ENCODE measurements at regions not wholly inside any gene's neighbourhood (a gene's known extent, or its start where the extent isn't known, plus 50 kb on each side); places are given as distances from the start of the nearest gene placed in this dataset.

DNA sequence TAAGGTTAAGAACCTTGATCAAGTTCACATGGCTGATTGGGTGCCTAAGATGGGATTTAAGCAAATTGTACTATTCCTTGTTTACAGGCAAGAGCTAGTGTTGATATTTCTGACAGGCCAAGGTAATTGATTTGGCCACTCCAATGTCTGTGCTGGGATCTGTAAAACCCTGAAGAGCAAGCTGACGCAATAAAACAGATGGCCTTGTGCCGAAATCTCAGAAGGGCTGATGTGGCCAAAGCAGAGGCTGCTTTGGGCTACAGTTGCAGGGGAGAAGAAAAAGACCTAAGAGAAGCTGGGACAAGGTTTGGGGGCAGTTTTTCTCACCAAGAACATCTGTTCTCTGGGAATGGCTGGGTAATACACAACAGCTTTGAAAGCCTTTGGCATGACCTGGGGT, 463.2 kb upstream of the ZNF608 start:
- intact Hi-C loops (cut with micrococcal nuclease) = no loop called here

DNA sequence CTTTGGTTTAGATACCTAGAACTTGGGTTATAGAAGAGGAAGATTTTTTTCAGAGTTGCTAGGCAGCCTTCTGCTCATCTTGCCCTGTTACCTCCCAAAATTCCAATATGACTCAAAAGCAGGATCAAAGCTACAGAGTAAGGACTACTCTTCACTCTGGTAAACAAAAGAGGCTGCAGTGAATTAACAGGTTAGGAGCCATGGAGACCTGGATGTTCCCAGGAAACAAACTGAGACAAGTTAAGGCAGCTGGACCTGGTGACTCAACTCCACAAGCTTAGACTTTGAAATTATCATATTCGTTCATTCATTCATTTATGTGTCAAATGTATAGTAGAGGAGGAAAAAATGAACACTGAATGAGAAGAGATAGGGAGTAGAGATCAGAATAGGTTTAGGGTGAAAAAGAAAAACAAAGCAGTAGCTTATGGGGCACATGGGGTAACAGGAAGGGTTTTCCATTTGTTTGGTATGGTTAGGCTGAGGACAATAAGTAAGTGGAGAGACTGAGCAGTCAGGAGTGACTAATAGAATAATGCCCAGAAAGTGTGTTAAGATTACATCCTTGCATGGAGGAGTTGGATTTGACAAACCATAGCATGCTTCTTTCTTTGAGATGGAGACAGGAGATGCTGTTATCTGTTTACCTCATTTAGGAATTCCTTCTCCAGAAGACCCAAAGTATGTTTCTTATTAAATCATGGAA, 464.0 kb upstream of the ZNF608 start:
- intact Hi-C loops (cut with micrococcal nuclease) = no loop called here
- no peaks in the 10 kb centered on the region for H3K4me1 ChIP-seq (ENCODE audit: control insufficient read depth in 2 of 2, insufficient read depth in 2 of 2, low read length in 2 of 2)
- CTCF ChIA-PET = no interaction called here
- H3K27me3 ChIP-seq (ENCODE audit: control insufficient read depth in 2 of 2, insufficient read depth in 2 of 2, low read length in 2 of 2) = no peaks in the 10 kb centered on the region
- H3K27ac ChIP-seq (ENCODE audit: low read depth, low read length) = no peak overlapping the region
- POLR2A ChIA-PET = no interaction called here
- Mint-ChIP-seq H3K27me3 (no peaks in the 10 kb centered on the region), H3K27ac (no peak overlapping the region), H3K4me1 (peaks cover 0 to 4% (median 0%) of the 10 kb centered on the region in 7 donors), H3K4me3 (no peak overlapping the region), H3K36me3 (no peaks in the 10 kb centered on the region), H3K9me3 (peaks cover 0 to 6% (median 2%) of the 10 kb centered on the region in 11 donors)
- H3K4me3 ChIP-seq (ENCODE audit: low read length) = no peak overlapping the region
- H3K36me3 ChIP-seq (ENCODE audit: control insufficient read depth in 2 of 3, insufficient read depth in 3 of 3, low read length in 3 of 3) = no peaks in the 10 kb centered on the region
- ATAC-seq (no peak), DNase-seq (no peak)
- H3K9me3 ChIP-seq (ENCODE audit: control insufficient read depth in 2 of 3, low read length in 3 of 3) = no peaks in the 10 kb centered on the region

More for the DNA sequence above, 463.2 kb upstream of the ZNF608 start:
- H3K9me3 ChIP-seq (ENCODE audit: control insufficient read depth in 2 of 3, low read length in 3 of 3) = no peaks in the 10 kb centered on the region
- no peaks in the 10 kb centered on the region for H3K36me3 Mint-ChIP-seq
- peaks cover 0 to 6% (median 2%) of the 10 kb centered on the region in 11 donors for H3K9me3 Mint-ChIP-seq
- H3K27ac Mint-ChIP-seq = no peak overlapping the region
- no peaks in the 10 kb centered on the region for H3K4me1 ChIP-seq (ENCODE audit: control insufficient read depth in 2 of 2, insufficient read depth in 2 of 2, low read length in 2 of 2)
- no peak overlapping the region for H3K4me3 Mint-ChIP-seq
- no peak overlapping the region for H3K4me3 ChIP-seq (ENCODE audit: low read length)
- no peaks in the 10 kb centered on the region for H3K36me3 ChIP-seq (ENCODE audit: control insufficient read depth in 2 of 3, insufficient read depth in 3 of 3, low read length in 3 of 3)
- H3K27me3 ChIP-seq (ENCODE audit: control insufficient read depth in 2 of 2, insufficient read depth in 2 of 2, low read length in 2 of 2) = no peaks in the 10 kb centered on the region
- CTCF ChIA-PET = no interaction called here
- peaks cover 0 to 5% (median 0%) of the 10 kb centered on the region in 7 donors for H3K4me1 Mint-ChIP-seq
- DNase-seq (no peak), ATAC-seq (no peak)
- POLR2A ChIA-PET = no interaction called here
- H3K27ac ChIP-seq (ENCODE audit: low read depth, low read length) = no peak overlapping the region
- H3K27me3 Mint-ChIP-seq = no peaks in the 10 kb centered on the region

DNA sequence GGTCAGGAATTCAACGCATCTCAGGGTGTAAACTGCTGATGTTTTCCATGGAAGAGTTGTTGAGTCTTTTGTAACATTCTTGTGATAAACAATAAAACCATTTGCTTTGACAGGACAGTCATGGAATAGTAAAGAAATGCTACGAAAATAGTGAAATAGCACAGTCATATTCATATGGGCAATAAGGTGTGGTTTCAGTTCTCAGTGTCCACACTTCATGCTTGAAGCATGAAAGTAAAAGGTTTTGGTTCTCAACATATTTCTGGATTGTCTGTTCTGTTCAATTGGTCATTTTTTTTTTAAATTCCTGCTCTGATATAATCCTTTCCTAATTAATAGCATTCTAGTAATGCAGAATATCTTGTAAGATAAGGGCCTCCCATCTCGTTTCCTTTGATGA, 467.6 kb upstream of the ZNF608 start:
- Mint-ChIP-seq H3K4me3 (no peak overlapping the region), H3K9me3 (peaks cover 0 to 22% (median 3%) of the 10 kb centered on the region in 11 donors), H3K27ac (no peak overlapping the region), H3K36me3 (no peaks in the 10 kb centered on the region), H3K27me3 (peaks cover 0 to 4% (median 0%) of the 10 kb centered on the region in 5 donors), H3K4me1 (no peaks in the 10 kb centered on the region)
- no peaks in the 10 kb centered on the region for H3K9me3 ChIP-seq (ENCODE audit: control insufficient read depth in 2 of 3, low read length in 3 of 3)
- ChIA-PET POLR2A (no interaction called here), CTCF (no interaction called here)
- no peaks in the 10 kb centered on the region for H3K27me3 ChIP-seq (ENCODE audit: control insufficient read depth in 2 of 2, insufficient read depth in 2 of 2, low read length in 2 of 2)
- ATAC-seq (no peak), DNase-seq (no peak)
- no peak overlapping the region for H3K27ac ChIP-seq (ENCODE audit: low read depth, low read length)
- no peaks in the 10 kb centered on the region for H3K4me1 ChIP-seq (ENCODE audit: control insufficient read depth in 2 of 2, insufficient read depth in 2 of 2, low read length in 2 of 2)
- H3K4me3 ChIP-seq (ENCODE audit: low read length) = no peak overlapping the region
- intact Hi-C loops (cut with micrococcal nuclease) = no loop called here
- no peaks in the 10 kb centered on the region for H3K36me3 ChIP-seq (ENCODE audit: control insufficient read depth in 2 of 3, insufficient read depth in 3 of 3, low read length in 3 of 3)

- Mint-ChIP-seq H3K4me1 (no peaks in the 10 kb centered on the region), H3K27me3 (peaks cover 0 to 4% (median 0%) of the 10 kb centered on the region in 5 donors), H3K9me3 (peaks cover 0 to 19% (median 1%) of the 10 kb centered on the region in 11 donors), H3K36me3 (no peaks in the 10 kb centered on the region), H3K27ac (no peak overlapping the region), H3K4me3 (no peak overlapping the region)
- intact Hi-C loops (cut with micrococcal nuclease) = no loop called here
- Histone ChIP-seq H3K4me1 (ENCODE audit: control insufficient read depth in 2 of 2, insufficient read depth in 2 of 2, low read length in 2 of 2) (no peaks in the 10 kb centered on the region), H3K27me3 (ENCODE audit: control insufficient read depth in 2 of 2, insufficient read depth in 2 of 2, low read length in 2 of 2) (no peaks in the 10 kb centered on the region), H3K4me3 (ENCODE audit: low read length) (no peak overlapping the region), H3K36me3 (ENCODE audit: control insufficient read depth in 2 of 3, insufficient read depth in 3 of 3, low read length in 3 of 3) (no peaks in the 10 kb centered on the region), H3K27ac (ENCODE audit: low read depth, low read length) (no peak overlapping the region), H3K9me3 (ENCODE audit: control insufficient read depth in 2 of 3, low read length in 3 of 3) (no peaks in the 10 kb centered on the region)
- ChIA-PET CTCF (no interaction called here), POLR2A (no interaction called here)
- ATAC-seq (no peak), DNase-seq (no peak)
These were observed 469.2 kb upstream of the ZNF608 start for GRCh38 chr5:125215593-125215992.

GRCh38 chr5:125219710-125220109, 473.3 kb upstream of the ZNF608 start:
- H3K27ac ChIP-seq (ENCODE audit: low read depth, low read length) = no peak overlapping the region
- Mint-ChIP-seq H3K4me3 (no peak overlapping the region), H3K36me3 (no peaks in the 10 kb centered on the region), H3K27me3 (peaks cover 0 to 4% (median 0%) of the 10 kb centered on the region in 5 donors), H3K4me1 (no peaks in the 10 kb centered on the region), H3K9me3 (peaks cover 0 to 17% (median 1%) of the 10 kb centered on the region in 11 donors), H3K27ac (no peak overlapping the region)
- no peak overlapping the region for H3K4me3 ChIP-seq (ENCODE audit: low read length)
- no peak for DNase-seq
- POLR2A ChIA-PET = no interaction called here
- no peaks in the 10 kb centered on the region for H3K36me3 ChIP-seq (ENCODE audit: control insufficient read depth in 2 of 3, insufficient read depth in 3 of 3, low read length in 3 of 3)
- CTCF ChIA-PET = no interaction called here
- no peaks in the 10 kb centered on the region for H3K9me3 ChIP-seq (ENCODE audit: control insufficient read depth in 2 of 3, low read length in 3 of 3)
- H3K4me1 ChIP-seq (ENCODE audit: control insufficient read depth in 2 of 2, insufficient read depth in 2 of 2, low read length in 2 of 2) = no peaks in the 10 kb centered on the region
- H3K27me3 ChIP-seq (ENCODE audit: control insufficient read depth in 2 of 2, insufficient read depth in 2 of 2, low read length in 2 of 2) = no peaks in the 10 kb centered on the region
- ATAC-seq = no peak
- intact Hi-C loops (cut with micrococcal nuclease) = no loop called here

- H3K27me3 ChIP-seq (ENCODE audit: control insufficient read depth in 2 of 2, insufficient read depth in 2 of 2, low read length in 2 of 2) = no peaks in the 10 kb centered on the region
- DNase-seq (no peak), ATAC-seq (no peak)
- no peaks in the 10 kb centered on the region for H3K4me1 Mint-ChIP-seq
- ChIA-PET CTCF (no interaction called here), POLR2A (no interaction called here)
- H3K27ac Mint-ChIP-seq = no peak overlapping the region
- no peaks in the 10 kb centered on the region for H3K4me1 ChIP-seq (ENCODE audit: control insufficient read depth in 2 of 2, insufficient read depth in 2 of 2, low read length in 2 of 2)
- no peaks in the 10 kb centered on the region for H3K36me3 ChIP-seq (ENCODE audit: control insufficient read depth in 2 of 3, insufficient read depth in 3 of 3, low read length in 3 of 3)
- H3K27ac ChIP-seq (ENCODE audit: low read depth, low read length) = no peak overlapping the region
- H3K9me3 Mint-ChIP-seq = peaks cover 0 to 17% (median 1%) of the 10 kb centered on the region in 11 donors
- H3K27me3 Mint-ChIP-seq = peaks cover 0 to 4% (median 0%) of the 10 kb centered on the region in 5 donors
- no peaks in the 10 kb centered on the region for H3K36me3 Mint-ChIP-seq
- H3K9me3 ChIP-seq (ENCODE audit: control insufficient read depth in 2 of 3, low read length in 3 of 3) = no peaks in the 10 kb centered on the region
- H3K4me3 ChIP-seq (ENCODE audit: low read length) = no peak overlapping the region
- intact Hi-C loops (cut with micrococcal nuclease) = no loop called here
- no peak overlapping the region for H3K4me3 Mint-ChIP-seq
These were observed 473.8 kb upstream of the ZNF608 start for GRCh38 chr5:125220284-125220683.

DNA sequence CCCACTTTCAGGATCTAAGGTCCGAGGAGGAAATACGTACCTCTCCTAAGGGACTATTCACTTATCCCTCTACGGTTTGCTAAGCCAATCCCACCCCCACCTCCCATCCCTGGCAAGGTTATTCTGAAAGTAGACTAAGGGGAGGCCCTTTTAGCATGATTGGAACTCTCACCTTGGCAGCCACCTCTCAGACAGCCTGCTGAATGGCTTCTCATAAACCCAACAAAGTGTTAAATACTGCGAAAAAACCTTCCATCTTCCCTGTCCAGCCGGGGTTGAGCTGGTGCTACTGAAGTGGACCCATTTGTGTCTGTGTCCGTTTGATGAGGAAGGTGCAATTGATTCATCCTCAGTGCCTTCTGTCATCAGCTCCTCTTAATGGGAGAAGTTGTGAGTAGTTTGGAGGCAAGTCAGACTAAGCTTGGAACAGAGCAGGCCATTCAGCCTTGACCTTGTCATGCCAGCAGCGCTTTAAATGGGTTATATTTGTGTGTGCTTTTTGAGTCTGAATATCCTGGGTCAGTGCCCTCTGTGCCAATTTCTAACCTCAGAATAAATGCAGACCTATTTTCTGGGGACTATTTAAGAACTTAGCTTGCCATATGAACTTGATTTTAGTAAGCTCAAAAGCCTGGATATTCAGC, 476.3 kb upstream of the ZNF608 start:
- intact Hi-C loops (cut with micrococcal nuclease) = no loop called here
- Mint-ChIP-seq H3K36me3 (no peaks in the 10 kb centered on the region), H3K27ac (no peak overlapping the region), H3K9me3 (peaks cover 0 to 12% (median 2%) of the 10 kb centered on the region in 11 donors), H3K4me3 (no peak overlapping the region), H3K27me3 (no peaks in the 10 kb centered on the region), H3K4me1 (no peaks in the 10 kb centered on the region)
- no peak overlapping the region for H3K27ac ChIP-seq (ENCODE audit: low read depth, low read length)
- ATAC-seq (no peak), DNase-seq (no peak)
- no peaks in the 10 kb centered on the region for H3K4me1 ChIP-seq (ENCODE audit: control insufficient read depth in 2 of 2, insufficient read depth in 2 of 2, low read length in 2 of 2)
- H3K4me3 ChIP-seq (ENCODE audit: low read length) = no peak overlapping the region
- ChIA-PET POLR2A (no interaction called here), CTCF (no interaction called here)
- no peaks in the 10 kb centered on the region for H3K27me3 ChIP-seq (ENCODE audit: control insufficient read depth in 2 of 2, insufficient read depth in 2 of 2, low read length in 2 of 2)
- no peaks in the 10 kb centered on the region for H3K9me3 ChIP-seq (ENCODE audit: control insufficient read depth in 2 of 3, low read length in 3 of 3)
- no peaks in the 10 kb centered on the region for H3K36me3 ChIP-seq (ENCODE audit: control insufficient read depth in 2 of 3, insufficient read depth in 3 of 3, low read length in 3 of 3)

Data from naive thymus-derived CD4-positive, alpha-beta T cell (primary cell).